Right lobe of liver (tissue), 6 donors: ENCODE measurements at regions not wholly inside any gene's neighbourhood (a gene's known extent, or its start where the extent isn't known, plus 50 kb on each side); places are given as distances from the start of the nearest gene placed in this dataset.

Source experiments
- ATAC-seq, 4 donors: fragments of 200-7000 bp; cut with Tn5 transposase; one replicate each; pipeline ENCODE4 v1.9.1; 2020; ENCODE audit warnings: mild to moderate bottlenecking in 4 of 4, moderate library complexity in 4 of 4
- DNase-seq, 3 donors: peaks; one replicate each; pipeline ENCODE4 v3.0.0-alpha.2; 2020
- H3K27ac ChIP-seq, 3 donors: fragments of 200-600 bp; one replicate each; pipeline ENCODE4 v1.8.0; 2022
- H3K27me3 ChIP-seq, 2 donors: fragments of 200-600 bp; one replicate each; pipeline ENCODE4 v1.8.0; 2022
- H3K36me3 ChIP-seq, 4 donors: fragments of 200-600 bp; sonication (generic) in 1 of 4; one replicate each; pipeline versions ENCODE4 v1.5.1 to v1.8.0; 2017 to 2022; ENCODE audit warnings: control low read depth in 1 of 4
- H3K4me1 ChIP-seq, 4 donors: fragments of 200-600 bp; sonication (generic) in 1 of 4; one replicate each; pipeline versions ENCODE4 v1.5.1 to v1.8.0; 2017 to 2022; ENCODE audit warnings: control low read depth in 1 of 4
- H3K4me3 ChIP-seq, 3 donors: fragments of 200-600 bp; one replicate each; pipeline ENCODE4 v1.8.0; 2022
- H3K9me3 ChIP-seq, 4 donors: fragments of 200-600 bp; sonication (generic) in 1 of 4; one replicate each; pipeline versions ENCODE4 v1.5.1 to v1.8.0; 2017 to 2022; ENCODE audit warnings: control low read depth in 1 of 4
- CTCF ChIP-seq, 4 donors: fragments of 200-600 bp in 3 of 4; fragments of 450-650 bp in 1 of 4; IDR thresholded peaks; one replicate each; pipeline versions ENCODE4 v1.5.1 to v1.8.0; 2016 to 2022; ENCODE audit warnings: antibody characterized with exemption in 4 of 4, mild to moderate bottlenecking in 2 of 4
- POLR2A ChIP-seq: fragments of 450-650 bp; IDR thresholded peaks from one replicate; pipeline ENCODE4 v1.6.1; 2017; ENCODE audit warnings: antibody characterized with exemption, mild to moderate bottlenecking
- WGBS: methylation state at CpG from one replicate; pipeline ENCODE4 v1.1.6; 2018; ENCODE audit warnings: low coverage, low lambda C conversion rate; ENCODE audit not compliant: insufficient coverage; ENCODE audit errors: missing lambda C conversion rate; 5-methylcytosine and 5-hydroxymethylcytosine counted together
- intact Hi-C, 2 donors: fragments of 100-400 bp; cut with DNase I; formaldehyde crosslinking; loops; one replicate each; pipeline versions ENCODE4 v1.11.2 to v1.14.1; 2022
- donor health status: DM: no; HTN: yes; CAD: no.
- donor health status: DM: no; HTN: no; CAD: no.
- donor health status: DM: no; HTN: no; CAD: no.
- donor health status: DM: no; HTN: yes; CAD: no.
- donor health status: DM: no; HTN: yes; CAD: no.

- intact Hi-C loops, result no loop called here
These were observed 476.5 kb upstream of the PCDH15 start for GRCh38 chr10:55277549-55277948.

GRCh38 chr10:55274367-55274766 is 473.3 kb upstream of the PCDH15 start:
- H3K36me3 ChIP-seq, result no peaks in the 10 kb centered on the region
- H3K27me3 ChIP-seq, result no peaks in the 10 kb centered on the region
- intact Hi-C loops, result no loop called here
- DNase-seq, result no peak
- no peaks in the 10 kb centered on the region for H3K4me1 ChIP-seq
- WGBS, result 79% methylated on average over 2 of the region's 2 CpGs
- no peak overlapping the region for H3K4me3 ChIP-seq
- no peak for TF ChIP-seq POLR2A
- TF ChIP-seq CTCF (IDR thresholded peaks at IDR 0.05), result no peak
- H3K9me3 ChIP-seq, result no peaks in the 10 kb centered on the region
- no peak overlapping the region for H3K27ac ChIP-seq
- ATAC-seq, result no peak

More at GRCh38 chr10:55277549-55277948, 476.5 kb upstream of the PCDH15 start:
- H3K9me3 ChIP-seq, result no peaks in the 10 kb centered on the region
- ATAC-seq (no peak), DNase-seq (no peak)
- H3K4me3 ChIP-seq, result no peak overlapping the region
- TF ChIP-seq CTCF (IDR thresholded peaks at IDR 0.05), result no peak
- TF ChIP-seq POLR2A, result no peak
- no peaks in the 10 kb centered on the region for H3K36me3 ChIP-seq
- no peaks in the 10 kb centered on the region for H3K27me3 ChIP-seq
- 34% methylated on average over 2 of the region's 2 CpGs for WGBS
- no peak overlapping the region for H3K27ac ChIP-seq
- no peaks in the 10 kb centered on the region for H3K4me1 ChIP-seq

- Histone ChIP-seq H3K4me3 (no peak overlapping the region), H3K36me3 (no peaks in the 10 kb centered on the region), H3K27me3 (no peaks in the 10 kb centered on the region), H3K9me3 (no peaks in the 10 kb centered on the region), H3K4me1 (no peaks in the 10 kb centered on the region), H3K27ac (no peak overlapping the region)
- intact Hi-C loops, result no loop called here
- no peak for TF ChIP-seq CTCF (IDR thresholded peaks at IDR 0.05)
- DNase-seq (no peak), ATAC-seq (no peak)
These were observed 472.9 kb upstream of the PCDH15 start for GRCh38 chr10:55273946-55274345.

GRCh38 chr10:55272886-55273285 is 471.9 kb upstream of the PCDH15 start:
- 45% methylated on average over 3 of the region's 3 CpGs for WGBS
- intact Hi-C loops, result no loop called here
- no peak for DNase-seq
- ATAC-seq, result no peak
- Histone ChIP-seq H3K4me3 (no peak overlapping the region), H3K27me3 (no peaks in the 10 kb centered on the region), H3K4me1 (no peaks in the 10 kb centered on the region), H3K9me3 (no peaks in the 10 kb centered on the region), H3K27ac (no peak overlapping the region), H3K36me3 (no peaks in the 10 kb centered on the region)
- TF ChIP-seq POLR2A (no peak), CTCF (IDR thresholded peaks at IDR 0.05) (no peak)

- WGBS, result 42% methylated on average over 2 of the region's 4 CpGs
- Histone ChIP-seq H3K36me3 (no peaks in the 10 kb centered on the region), H3K9me3 (no peaks in the 10 kb centered on the region), H3K27me3 (no peaks in the 10 kb centered on the region), H3K4me3 (no peak overlapping the region), H3K4me1 (no peaks in the 10 kb centered on the region), H3K27ac (no peak overlapping the region)
- ATAC-seq, result no peak
- DNase-seq, result no peak
- intact Hi-C loops, result no loop called here
- no peak for TF ChIP-seq CTCF (IDR thresholded peaks at IDR 0.05)
- no peak for TF ChIP-seq POLR2A
These were observed 465.8 kb upstream of the PCDH15 start for GRCh38 chr10:55266797-55267196.
